ENCODE measurements at regions not wholly inside any gene's neighbourhood (a gene's known extent, or its start where the extent isn't known, plus 50 kb on each side); places are given as distances from the start of the nearest gene placed in this dataset.
"Not testable (repeated sequence)": the region's sequence is repeated elsewhere in the genome, so short reads cannot be mapped to it uniquely, and the experiment has no call there.

DNA sequence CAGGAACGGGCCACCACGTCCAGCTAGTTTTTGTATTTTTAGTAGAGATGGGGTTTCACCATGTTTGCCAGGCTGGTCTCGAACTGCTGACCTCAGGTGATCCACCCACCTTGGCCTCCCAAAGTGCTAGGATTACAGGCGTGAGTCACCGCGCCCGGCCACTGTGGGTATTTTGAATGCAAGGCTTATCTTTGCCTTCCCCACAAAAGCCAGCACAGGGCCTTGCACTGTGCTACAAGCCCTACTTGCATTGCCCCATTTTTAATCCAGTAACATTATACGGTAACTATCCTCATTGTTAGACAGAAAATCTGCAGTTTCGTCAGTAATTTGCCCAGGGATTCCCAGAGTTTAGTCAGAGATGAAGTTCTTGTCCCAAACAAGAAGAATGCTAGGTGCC, 1183.2 kb upstream of the WWC1 start:
- TF ChIP-seq, protein P1, sequence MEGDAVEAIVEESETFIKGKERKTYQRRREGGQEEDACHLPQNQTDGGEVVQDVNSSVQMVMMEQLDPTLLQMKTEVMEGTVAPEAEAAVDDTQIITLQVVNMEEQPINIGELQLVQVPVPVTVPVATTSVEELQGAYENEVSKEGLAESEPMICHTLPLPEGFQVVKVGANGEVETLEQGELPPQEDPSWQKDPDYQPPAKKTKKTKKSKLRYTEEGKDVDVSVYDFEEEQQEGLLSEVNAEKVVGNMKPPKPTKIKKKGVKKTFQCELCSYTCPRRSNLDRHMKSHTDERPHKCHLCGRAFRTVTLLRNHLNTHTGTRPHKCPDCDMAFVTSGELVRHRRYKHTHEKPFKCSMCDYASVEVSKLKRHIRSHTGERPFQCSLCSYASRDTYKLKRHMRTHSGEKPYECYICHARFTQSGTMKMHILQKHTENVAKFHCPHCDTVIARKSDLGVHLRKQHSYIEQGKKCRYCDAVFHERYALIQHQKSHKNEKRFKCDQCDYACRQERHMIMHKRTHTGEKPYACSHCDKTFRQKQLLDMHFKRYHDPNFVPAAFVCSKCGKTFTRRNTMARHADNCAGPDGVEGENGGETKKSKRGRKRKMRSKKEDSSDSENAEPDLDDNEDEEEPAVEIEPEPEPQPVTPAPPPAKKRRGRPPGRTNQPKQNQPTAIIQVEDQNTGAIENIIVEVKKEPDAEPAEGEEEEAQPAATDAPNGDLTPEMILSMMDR (IDR thresholded peaks at IDR 0.05), result not testable (repeated sequence)
- not testable (repeated sequence) for TF ChIP-seq EP300 (IDR thresholded peaks at IDR 0.05; ENCODE audit: low read depth)

All from transverse colon (tissue), 3 donors.